Esophagus muscularis mucosa (tissue), 4 donors: ENCODE measurements at regions not wholly inside any gene's neighbourhood (a gene's known extent, or its start where the extent isn't known, plus 50 kb on each side); places are given as distances from the start of the nearest gene placed in this dataset.

Experiments
- DNase-seq: peaks from one replicate; pipeline ENCODE4 v3.0.0-alpha.2; 2017; ENCODE audit errors: extremely low spot score
- H3K27ac ChIP-seq, 4 donors: fragments of 200-600 bp; sonication (generic); replicated peaks in 1 of 4; 1 replicate in 3 of 4; 2 replicates in 1 of 4; pipeline ENCODE4 v1.5.1; 2016 to 2019; ENCODE audit warnings: mild to moderate bottlenecking in 1 of 4
- H3K27me3 ChIP-seq, 4 donors: fragments of 200-600 bp; sonication (generic); one replicate each; pipeline versions ENCODE4 v1.5.1 to v1.6.0; 2016 to 2019
- H3K36me3 ChIP-seq, 4 donors: fragments of 200-600 bp; sonication (generic); one replicate each; pipeline ENCODE4 v1.5.1; 2016 to 2019
- H3K4me1 ChIP-seq, 4 donors: fragments of 200-600 bp; sonication (generic); one replicate each; pipeline ENCODE4 v1.5.1; 2016 to 2019
- H3K4me3 ChIP-seq, 4 donors: fragments of 200-600 bp; sonication (generic); 1 replicate in 2 of 4; 2 replicates in 2 of 4; pipeline ENCODE4 v1.5.1; 2016 to 2019; ENCODE audit warnings: mild to moderate bottlenecking in 4 of 4, moderate library complexity in 1 of 4
- H3K9me3 ChIP-seq, 4 donors: fragments of 200-600 bp; sonication (generic); 1 replicate in 3 of 4; 2 replicates in 1 of 4; pipeline ENCODE4 v1.5.1; 2016 to 2019
- CTCF ChIP-seq, 3 experiments: fragments of 200-600 bp in 2 of 3; fragments of 450-650 bp in 1 of 3; sonication (generic) in 2 of 3; IDR thresholded peaks; one replicate each; pipeline ENCODE4 v1.5.1; 2017 to 2019; ENCODE audit warnings: antibody characterized with exemption in 3 of 3, mild to moderate bottlenecking in 2 of 3, moderate library complexity in 1 of 3
- EP300 ChIP-seq: sonication (generic); formaldehyde crosslinking; IDR thresholded peaks from one replicate; pipeline ENCODE4 v1.6.1; 2017; ENCODE audit warnings: antibody characterized with exemption
- POLR2A ChIP-seq: fragments of 450-650 bp; IDR thresholded peaks from one replicate; pipeline ENCODE4 v1.6.1; 2017; ENCODE audit warnings: antibody characterized with exemption, moderate library complexity, mild to moderate bottlenecking, low read depth
- POLR2AphosphoS5 ChIP-seq, 2 donors: sonication (generic); formaldehyde crosslinking; IDR thresholded peaks; one replicate each; pipeline ENCODE4 v1.6.1; 2017; ENCODE audit warnings: antibody characterized with exemption in 2 of 2
- WGBS: methylation state at CpG from one replicate; pipeline ENCODE4 v1.1.5; 2018; 5-methylcytosine and 5-hydroxymethylcytosine counted together
- intact Hi-C: fragments of 100-400 bp; cut with DNase I; formaldehyde crosslinking; loops from one replicate; pipeline ENCODE4 v1.15.1; 2023

DNA sequence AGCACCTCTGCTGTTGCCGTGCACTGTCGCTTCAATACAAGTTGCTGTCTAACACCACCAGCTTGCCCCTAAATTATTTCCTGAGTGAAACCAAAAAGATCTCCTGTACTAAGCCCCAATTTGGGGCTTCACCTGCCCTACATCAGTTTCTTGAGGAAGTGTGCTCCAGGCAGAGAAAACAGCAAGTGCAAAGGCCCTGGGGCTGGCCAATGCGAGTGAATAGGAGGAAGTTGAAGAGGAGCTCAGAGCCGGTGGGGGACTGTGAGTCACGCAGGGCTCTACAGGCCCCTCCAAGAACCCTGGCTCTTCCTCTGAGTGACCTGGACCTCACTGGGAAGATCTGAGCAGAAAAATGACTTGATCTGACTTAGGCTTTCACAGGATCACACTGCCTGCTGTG is 117.2 kb downstream of the IPO8 start:
- Histone ChIP-seq H3K4me3 (no peak overlapping the region), H3K4me1 (no peaks in the 10 kb centered on the region), H3K27me3 (no peaks in the 10 kb centered on the region), H3K9me3 (no peaks in the 10 kb centered on the region), H3K36me3 (peaks cover 0 to 6% (median 0%) of the 10 kb centered on the region in 4 donors), H3K27ac (no peak overlapping the region)
- TF ChIP-seq CTCF (IDR thresholded peaks at IDR 0.05) (no peak), EP300 (no peak), POLR2AphosphoS5 (IDR thresholded peaks at IDR 0.05) (no peak), POLR2A (no peak)
- intact Hi-C loops: no loop called here
- DNase-seq: no peak
- WGBS: 94% methylated on average over 5 of the region's 5 CpGs

DNA sequence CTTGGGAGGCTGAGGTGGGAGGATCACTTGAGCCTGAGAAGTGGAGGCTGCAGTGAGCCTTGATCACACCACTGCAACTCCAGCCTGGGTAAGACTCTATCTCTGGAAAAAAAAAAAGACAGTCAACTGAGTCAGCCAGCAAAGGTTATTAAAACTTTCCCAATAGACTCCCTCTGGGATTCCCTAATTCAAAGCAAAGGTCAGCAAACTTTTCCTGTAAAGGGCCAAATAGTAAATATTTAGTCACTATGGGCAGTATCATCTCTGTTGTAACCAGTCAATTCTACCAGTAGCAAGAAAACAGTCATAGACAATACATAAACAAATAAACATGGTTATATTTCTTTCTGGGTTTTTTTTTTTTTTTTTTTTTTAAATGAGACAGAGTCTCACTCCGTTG is 122.5 kb downstream of the IPO8 start:
- H3K4me1 ChIP-seq: peaks cover 0 to 3% (median 0%) of the 10 kb centered on the region in 4 donors
- H3K4me3 ChIP-seq: no peak overlapping the region
- no peak overlapping the region for H3K27ac ChIP-seq
- H3K9me3 ChIP-seq: no peaks in the 10 kb centered on the region
- intact Hi-C loops: no loop called here
- 96% methylated on average over 1 of the region's 1 CpG for WGBS
- DNase-seq: no peak
- H3K27me3 ChIP-seq: no peaks in the 10 kb centered on the region
- no peak for TF ChIP-seq POLR2A
- no peak for TF ChIP-seq EP300
- TF ChIP-seq CTCF (IDR thresholded peaks at IDR 0.05): no peak
- no peak for TF ChIP-seq POLR2AphosphoS5 (IDR thresholded peaks at IDR 0.05)
- no peaks in the 10 kb centered on the region for H3K36me3 ChIP-seq

DNA sequence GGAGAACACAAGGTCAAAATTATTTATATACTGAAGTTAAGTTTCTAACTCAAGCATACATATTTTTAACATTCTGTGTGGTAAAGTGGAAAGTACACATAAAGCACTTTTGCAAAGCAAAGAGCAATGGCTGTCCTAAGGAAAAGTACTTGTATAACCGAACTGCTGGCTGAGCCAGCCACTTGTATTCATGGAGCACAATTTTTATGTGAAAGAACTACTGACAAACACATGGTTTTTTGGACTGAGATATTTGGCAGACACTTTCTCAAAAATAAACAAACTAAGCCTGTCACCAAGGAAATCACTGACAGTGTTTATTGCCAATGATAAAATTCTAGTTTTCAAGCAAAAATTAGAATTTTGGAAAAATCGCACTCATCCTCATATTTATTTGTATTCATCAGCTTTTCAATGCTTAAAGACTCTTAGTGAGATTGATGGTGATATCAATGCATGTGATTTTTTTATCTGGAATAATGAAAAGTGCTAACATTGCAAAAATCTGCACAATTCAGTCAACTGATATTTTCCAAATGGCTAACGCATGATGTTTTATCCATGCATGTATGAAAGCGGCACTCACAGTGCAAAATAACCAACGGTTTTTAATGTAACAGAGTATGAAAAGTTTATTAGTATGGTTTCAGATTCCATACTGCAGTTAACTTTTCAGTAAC is 125.3 kb downstream of the IPO8 start:
- no peak for DNase-seq
- Histone ChIP-seq H3K9me3 (peaks cover 0 to 5% (median 0%) of the 10 kb centered on the region in 4 donors), H3K27ac (no peak overlapping the region), H3K4me3 (no peak overlapping the region), H3K27me3 (no peaks in the 10 kb centered on the region), H3K4me1 (peaks cover 0 to 3% (median 0%) of the 10 kb centered on the region in 4 donors), H3K36me3 (no peaks in the 10 kb centered on the region)
- intact Hi-C loops: no loop called here
- TF ChIP-seq EP300 (no peak), POLR2AphosphoS5 (IDR thresholded peaks at IDR 0.05) (no peak), CTCF (IDR thresholded peaks at IDR 0.05) (no peak), POLR2A (no peak)
- WGBS: 59% methylated on average over 5 of the region's 5 CpGs

DNA sequence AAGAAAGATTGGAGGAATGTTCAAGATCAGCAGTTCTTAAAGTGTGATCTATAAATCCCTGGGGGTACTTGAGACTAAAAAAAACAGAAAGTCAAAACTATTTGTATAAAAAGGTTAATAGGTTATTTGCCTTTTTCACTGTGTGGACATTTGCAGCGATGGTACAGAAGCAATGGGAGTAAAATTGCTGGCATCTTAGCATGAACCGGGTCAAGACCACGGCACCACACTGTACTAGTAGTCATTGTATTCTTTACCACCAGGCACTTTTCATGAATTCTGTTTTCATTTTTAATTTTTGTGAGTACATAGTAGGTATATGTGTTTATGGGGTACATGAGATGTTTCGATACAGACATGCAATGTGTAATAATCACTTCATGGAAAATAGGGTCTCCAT is 126.2 kb downstream of the IPO8 start:
- intact Hi-C loops: no loop called here
- Histone ChIP-seq H3K4me3 (no peak overlapping the region), H3K27ac (no peak overlapping the region), H3K9me3 (peaks cover 0 to 5% (median 0%) of the 10 kb centered on the region in 4 donors), H3K4me1 (peaks cover 0 to 3% (median 0%) of the 10 kb centered on the region in 4 donors), H3K36me3 (no peaks in the 10 kb centered on the region), H3K27me3 (no peaks in the 10 kb centered on the region)
- TF ChIP-seq CTCF (IDR thresholded peaks at IDR 0.05) (no peak), POLR2A (no peak), POLR2AphosphoS5 (IDR thresholded peaks at IDR 0.05) (no peak)
- 55% methylated on average over 4 of the region's 4 CpGs for WGBS
- no peak for DNase-seq

DNA sequence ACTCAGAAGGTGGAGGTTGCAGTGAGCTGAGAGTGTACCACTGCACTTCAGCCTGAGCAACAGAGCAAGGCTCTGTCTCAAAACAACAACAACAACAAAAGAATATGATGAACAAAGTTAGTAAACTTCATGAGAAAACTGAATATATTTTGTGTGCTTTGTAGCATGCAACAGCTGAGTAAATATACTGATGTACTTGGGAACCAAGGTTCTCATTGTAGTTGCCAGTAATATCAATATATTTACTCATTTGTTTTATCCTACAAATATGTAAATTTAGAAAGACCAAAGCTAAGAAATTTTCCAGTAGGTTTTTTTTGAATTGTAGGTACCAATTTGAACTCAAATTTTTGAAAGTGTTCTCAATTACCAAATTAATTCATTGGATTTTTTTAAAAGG is 127.2 kb downstream of the IPO8 start:
- no peak overlapping the region for H3K4me3 ChIP-seq
- DNase-seq: no peak
- H3K4me1 ChIP-seq: peaks cover 0 to 3% (median 0%) of the 10 kb centered on the region in 4 donors
- no peak overlapping the region for H3K27ac ChIP-seq
- H3K36me3 ChIP-seq: no peaks in the 10 kb centered on the region
- intact Hi-C loops: no loop called here
- no peak for TF ChIP-seq CTCF (IDR thresholded peaks at IDR 0.05)
- no peak for TF ChIP-seq POLR2A
- no peak for TF ChIP-seq POLR2AphosphoS5 (IDR thresholded peaks at IDR 0.05)
- no peak for TF ChIP-seq EP300
- H3K27me3 ChIP-seq: no peaks in the 10 kb centered on the region
- H3K9me3 ChIP-seq: peaks cover 0 to 5% (median 0%) of the 10 kb centered on the region in 4 donors
